ENCODE measurements at regions not wholly inside any gene's neighbourhood (a gene's known extent, or its start where the extent isn't known, plus 50 kb on each side); places are given as distances from the start of the nearest gene placed in this dataset.

DNA sequence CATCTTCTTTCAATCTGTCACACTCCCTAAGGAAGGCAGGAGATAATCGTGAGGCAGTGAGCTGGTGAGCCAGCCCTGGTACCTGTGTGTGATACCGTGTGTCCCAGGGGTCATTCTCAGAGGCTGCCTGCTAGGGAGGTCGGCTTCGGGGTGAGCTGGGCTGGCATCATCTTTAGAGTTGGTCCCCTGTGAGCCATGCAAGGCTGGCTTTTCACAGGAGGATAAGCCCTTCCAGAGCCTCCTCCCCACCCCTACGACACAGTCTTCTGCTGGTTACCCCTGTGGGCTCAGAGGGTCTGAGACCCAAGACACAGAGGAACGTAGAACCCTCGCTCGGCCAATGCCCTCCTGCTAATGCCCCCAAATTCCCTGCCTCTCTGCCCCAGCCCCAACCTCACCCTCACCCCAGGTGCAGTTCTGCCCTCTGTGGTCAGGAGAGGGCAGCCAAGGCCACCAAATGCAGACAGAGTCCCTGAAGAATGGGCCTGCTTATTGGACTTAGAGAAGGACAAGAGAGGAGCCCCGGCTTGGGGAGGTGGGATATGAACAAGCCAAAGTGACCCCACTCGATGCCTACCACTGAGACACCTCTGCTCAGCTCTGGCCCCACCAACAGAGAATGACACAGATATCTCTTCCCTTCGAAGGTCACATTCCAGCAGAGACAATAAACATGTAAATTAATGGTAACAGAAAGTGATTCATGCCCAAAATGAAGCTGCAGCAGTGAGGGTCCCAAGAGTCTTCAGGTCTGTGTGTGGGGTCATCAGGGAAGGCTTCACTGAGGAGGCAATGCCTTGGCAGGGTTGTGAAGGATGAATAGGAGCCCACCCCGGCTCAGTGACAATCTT, 80.8 kb upstream of the CCL1 start:
- TF ChIP-seq, protein P1, sequence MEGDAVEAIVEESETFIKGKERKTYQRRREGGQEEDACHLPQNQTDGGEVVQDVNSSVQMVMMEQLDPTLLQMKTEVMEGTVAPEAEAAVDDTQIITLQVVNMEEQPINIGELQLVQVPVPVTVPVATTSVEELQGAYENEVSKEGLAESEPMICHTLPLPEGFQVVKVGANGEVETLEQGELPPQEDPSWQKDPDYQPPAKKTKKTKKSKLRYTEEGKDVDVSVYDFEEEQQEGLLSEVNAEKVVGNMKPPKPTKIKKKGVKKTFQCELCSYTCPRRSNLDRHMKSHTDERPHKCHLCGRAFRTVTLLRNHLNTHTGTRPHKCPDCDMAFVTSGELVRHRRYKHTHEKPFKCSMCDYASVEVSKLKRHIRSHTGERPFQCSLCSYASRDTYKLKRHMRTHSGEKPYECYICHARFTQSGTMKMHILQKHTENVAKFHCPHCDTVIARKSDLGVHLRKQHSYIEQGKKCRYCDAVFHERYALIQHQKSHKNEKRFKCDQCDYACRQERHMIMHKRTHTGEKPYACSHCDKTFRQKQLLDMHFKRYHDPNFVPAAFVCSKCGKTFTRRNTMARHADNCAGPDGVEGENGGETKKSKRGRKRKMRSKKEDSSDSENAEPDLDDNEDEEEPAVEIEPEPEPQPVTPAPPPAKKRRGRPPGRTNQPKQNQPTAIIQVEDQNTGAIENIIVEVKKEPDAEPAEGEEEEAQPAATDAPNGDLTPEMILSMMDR (IDR thresholded peaks at IDR 0.05), result no peak
- no peak for TF ChIP-seq POLR2A (IDR thresholded peaks at IDR 0.05)

Data from sigmoid colon (tissue), 3 donors.